GM12878 (cell line): ENCODE measurements at regions not wholly inside any gene's neighbourhood (a gene's known extent, or its start where the extent isn't known, plus 50 kb on each side); places are given as distances from the start of the nearest gene placed in this dataset.

ENCODE experiments used
- ATAC-seq: fragments of 200-7000 bp; cut with Tn5 transposase; 3 replicates; pipeline ENCODE4 v1.9.1; 2020; ENCODE audit warnings: mild to moderate bottlenecking, moderate library complexity
- BruUV-seq: library from RNA; stranded (reverse); fragments of 400-500 nt; replicated peaks from 2 replicates; lab custom pipeline; 2021; lab: Mats Ljungman, UMichigan
- CTCF ChIA-PET: fragments of 300-600 bp; sonication (Branson Sonifier 250); formaldehyde crosslinking; extraction: SDS; loops from one replicate; lab custom pipeline; 2021; ENCODE audit warnings: inconsistent platforms; lab: Yijun Ruan, JAX
- POLR2A ChIA-PET: fragments of 350-600 bp; formaldehyde crosslinking; extraction: SDS; loops from one replicate; lab custom pipeline; 2021; ENCODE audit warnings: inconsistent platforms; lab: Charles Lee
- RAD21 ChIA-PET: fragments of 300-600 bp; sonication (Branson Sonifier 250); formaldehyde crosslinking; loops from one replicate; lab custom pipeline; 2023; ENCODE audit warnings: antibody characterized with exemption; ENCODE audit not compliant: unreplicated experiment; lab: Charles Lee
- SMC1A ChIA-PET: fragments of 300-600 bp; sonication (Branson Sonifier 250); formaldehyde crosslinking; loops from one replicate; lab custom pipeline; 2023; ENCODE audit not compliant: unreplicated experiment, uncharacterized antibody; lab: Charles Lee
- DNase-seq: peaks from one replicate; pipeline ENCODE4 v3.0.0-alpha.2; 2011; ENCODE audit warnings: low read depth, low spot score
- FAIRE-seq: peaks from 3 replicates; lab custom pipeline; 2011; peaks lifted over from hg19 to GRCh38; lab: Jason Lieb, UNC
- H2AFZ ChIP-seq: 2 replicates; pipeline ENCODE4 v1.6.0; 2011; ENCODE audit warnings: low read depth, low read length, control low read depth; ENCODE audit not compliant: control insufficient read depth
- H3K27ac ChIP-seq: 2 replicates; pipeline ENCODE4 v1.5.1; 2011; ENCODE audit warnings: control low read depth; ENCODE audit not compliant: control insufficient read depth, insufficient read depth
- H3K27me3 ChIP-seq, 2 experiments: replicated peaks in 1 of 2; 2 replicates each; pipeline versions ENCODE4 v1.6.0 to v1.6.1; 2011; ENCODE audit warnings: low read length in 1 of 2; ENCODE audit not compliant: control insufficient read depth in 2 of 2, insufficient read depth in 2 of 2
- H3K36me3 ChIP-seq, 2 experiments: 2 replicates each; pipeline ENCODE4 v1.5.1; 2011; ENCODE audit warnings: low read length in 1 of 2; ENCODE audit not compliant: control insufficient read depth in 2 of 2, insufficient read depth in 2 of 2
- H3K4me1 ChIP-seq: 2 replicates; pipeline ENCODE4 v1.6.1; 2011; ENCODE audit warnings: mild to moderate bottlenecking, low read length, moderate library complexity, mixed read lengths; ENCODE audit not compliant: control insufficient read depth, insufficient read depth
- H3K4me2 ChIP-seq: 2 replicates; pipeline ENCODE4 v1.6.0; 2011; ENCODE audit warnings: control low read depth; ENCODE audit not compliant: control insufficient read depth, insufficient read depth
- H3K4me3 ChIP-seq: fragments of 200-600 bp; sonication (generic); 2 replicates; pipeline ENCODE4 v1.5.1; 2016
- H3K79me2 ChIP-seq: 2 replicates; pipeline ENCODE4 v1.6.0; 2011; ENCODE audit warnings: low read length; ENCODE audit not compliant: control insufficient read depth, insufficient read depth
- H3K9ac ChIP-seq: 2 replicates; pipeline ENCODE4 v1.8.0; 2011; ENCODE audit warnings: low read length, control low read depth, mixed read lengths; ENCODE audit not compliant: control insufficient read depth, insufficient read depth
- H3K9me3 ChIP-seq: replicated peaks from 3 replicates; pipeline ENCODE4 v1.5.1; 2011; ENCODE audit warnings: mild to moderate bottlenecking, low read length; ENCODE audit not compliant: control insufficient read depth, insufficient read depth
- H4K20me1 ChIP-seq: 2 replicates; pipeline ENCODE4 v1.6.0; 2011; ENCODE audit not compliant: control insufficient read depth, insufficient read depth
- MTA3 ChIP-seq: IDR thresholded peaks from 2 replicates; pipeline ENCODE4 v1.6.1; 2012; ENCODE audit warnings: low read length, inconsistent platforms, borderline replicate concordance
- NFYB ChIP-seq: IDR thresholded peaks from 2 replicates; pipeline ENCODE4 v1.6.1; 2011; ENCODE audit warnings: low read depth, mild to moderate bottlenecking, low read length, improper control_type of control experiment, moderate library complexity; ENCODE audit not compliant: insufficient read depth
- RELA ChIP-seq: fragments of 450-650 bp; IDR thresholded peaks from 2 replicates; pipeline ENCODE4 v1.8.0; 2014; ENCODE audit warnings: borderline replicate concordance; ENCODE audit not compliant: partially characterized antibody
- SUPT20H ChIP-seq: IDR thresholded peaks from 2 replicates; pipeline ENCODE4 v1.6.1; 2011; ENCODE audit warnings: low read depth, mild to moderate bottlenecking, low read length, moderate library complexity, borderline replicate concordance; ENCODE audit not compliant: control insufficient read depth
- WGBS: methylation state at CpG from one replicate; pipeline ENCODE4 v1.1.6; 2016; ENCODE audit warnings: low lambda C conversion rate; ENCODE audit not compliant: insufficient replicate concordance, insufficient coverage; ENCODE audit errors: missing lambda C conversion rate; 5-methylcytosine and 5-hydroxymethylcytosine counted together
- in situ Hi-C: fragments of 300-500 bp; cut with MboI; formaldehyde crosslinking; loops from 9 replicates; pipeline ENCODE4 v1.14.3; 2018; ENCODE audit warnings: mixed read lengths
- intact Hi-C: fragments of 100-400 bp; cut with micrococcal nuclease; formaldehyde crosslinking; loops from one replicate; pipeline ENCODE4 v1.14.2; 2022; ENCODE audit not compliant: unreplicated experiment
- TF ChIP-seq, protein P1 (sequence below): IDR thresholded peaks from 2 replicates; pipeline ENCODE4 v1.6.1; 2011; ENCODE audit warnings: mild to moderate bottlenecking, low read depth, low read length, moderate library complexity; ENCODE audit not compliant: insufficient replicate concordance

GRCh38 chr10:71028066-71028465 is 139.7 kb upstream of the PCBD1 start (continued):
- no peak for TF ChIP-seq NFYB
- no peak for TF ChIP-seq SUPT20H

- no peaks in the 10 kb centered on the region for H3K4me1 ChIP-seq
- H3K27ac ChIP-seq = no peak overlapping the region
- no peaks in the 10 kb centered on the region for H4K20me1 ChIP-seq
- no peak overlapping the region for H3K9ac ChIP-seq
- SMC1A ChIA-PET = no interaction called here
- H3K36me3 ChIP-seq = no peaks in the 10 kb centered on the region
- H2AFZ ChIP-seq = no peak overlapping the region
- in situ Hi-C loops = no loop called here
- DNase-seq (no peak), FAIRE-seq (no peak), ATAC-seq (no peak)
- RAD21 ChIA-PET = no interaction called here
- H3K9me3 ChIP-seq = no peaks in the 10 kb centered on the region
- H3K27me3 ChIP-seq = no peaks in the 10 kb centered on the region; a peak in 2 of 4 replicates
- no peak overlapping the region for H3K4me2 ChIP-seq
- H3K4me3 ChIP-seq = no peak overlapping the region
- CTCF ChIA-PET = interaction anchor here (1.8 kb wide), 1 partner anchor 102 kb away, joined by 6 read pairs; no protein-coding TSS in a partner anchor
- no TSS peak for BruUV-seq
- POLR2A ChIA-PET = no interaction called here
- WGBS = 48% methylated on average over 9 of the region's 9 CpGs
- intact Hi-C loops = no loop called here
- H3K79me2 ChIP-seq = no peaks in the 10 kb centered on the region
- TF ChIP-seq RELA = no peak
- no peak for TF ChIP-seq MTA3
- TF ChIP-seq, protein P1, sequence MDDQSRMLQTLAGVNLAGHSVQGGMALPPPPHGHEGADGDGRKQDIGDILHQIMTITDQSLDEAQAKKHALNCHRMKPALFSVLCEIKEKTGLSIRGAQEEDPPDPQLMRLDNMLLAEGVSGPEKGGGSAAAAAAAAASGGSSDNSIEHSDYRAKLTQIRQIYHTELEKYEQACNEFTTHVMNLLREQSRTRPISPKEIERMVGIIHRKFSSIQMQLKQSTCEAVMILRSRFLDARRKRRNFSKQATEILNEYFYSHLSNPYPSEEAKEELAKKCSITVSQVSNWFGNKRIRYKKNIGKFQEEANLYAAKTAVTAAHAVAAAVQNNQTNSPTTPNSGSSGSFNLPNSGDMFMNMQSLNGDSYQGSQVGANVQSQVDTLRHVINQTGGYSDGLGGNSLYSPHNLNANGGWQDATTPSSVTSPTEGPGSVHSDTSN = no peak
These were observed 141.1 kb upstream of the PCBD1 start for GRCh38 chr10:71029411-71029892.
